Activated T-cell treated with anti-CD3 and anti-CD28 coated beads for 48 hours (primary cell): ENCODE measurements at regions not wholly inside any gene's neighbourhood (a gene's known extent, or its start where the extent isn't known, plus 50 kb on each side); places are given as distances from the start of the nearest gene placed in this dataset.
"Not testable (repeated sequence)": the region's sequence is repeated elsewhere in the genome, so short reads cannot be mapped to it uniquely, and the experiment has no call there.

Experiments
- DNase-seq: peaks from one replicate; pipeline ENCODE4 v3.0.0-alpha.2; 2020; ENCODE audit warnings: low read depth

DNA sequence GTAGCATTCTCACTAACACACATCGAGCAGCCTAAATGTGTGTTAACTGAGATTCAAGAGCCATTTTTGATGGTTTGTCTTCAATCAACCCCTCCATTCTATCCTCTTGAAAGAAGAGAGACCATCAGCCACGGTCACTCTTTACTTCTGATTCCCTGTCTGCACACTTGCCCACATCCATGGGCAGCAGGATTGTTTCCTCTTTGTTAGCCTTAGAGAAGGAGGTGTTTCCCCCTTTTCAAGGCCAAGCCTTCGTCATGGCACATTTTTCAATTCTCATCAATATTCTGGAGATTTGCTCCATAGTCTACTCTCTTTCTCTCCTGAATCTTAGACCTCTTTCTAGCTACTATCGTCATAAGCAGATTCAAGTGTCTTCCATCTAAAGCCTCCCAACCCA is 522.4 kb upstream of the NAALADL2 start:
- no peak for DNase-seq

- no peak for DNase-seq
Measured at GRCh38 chr3:174337227-174337626, 521.9 kb upstream of the NAALADL2 start.

GRCh38 chr3:174340624-174341587 is 518.2 kb upstream of the NAALADL2 start:
- no peak for DNase-seq

GRCh38 chr3:174342171-174342570 is 517.0 kb upstream of the NAALADL2 start:
- DNase-seq = no peak

DNA sequence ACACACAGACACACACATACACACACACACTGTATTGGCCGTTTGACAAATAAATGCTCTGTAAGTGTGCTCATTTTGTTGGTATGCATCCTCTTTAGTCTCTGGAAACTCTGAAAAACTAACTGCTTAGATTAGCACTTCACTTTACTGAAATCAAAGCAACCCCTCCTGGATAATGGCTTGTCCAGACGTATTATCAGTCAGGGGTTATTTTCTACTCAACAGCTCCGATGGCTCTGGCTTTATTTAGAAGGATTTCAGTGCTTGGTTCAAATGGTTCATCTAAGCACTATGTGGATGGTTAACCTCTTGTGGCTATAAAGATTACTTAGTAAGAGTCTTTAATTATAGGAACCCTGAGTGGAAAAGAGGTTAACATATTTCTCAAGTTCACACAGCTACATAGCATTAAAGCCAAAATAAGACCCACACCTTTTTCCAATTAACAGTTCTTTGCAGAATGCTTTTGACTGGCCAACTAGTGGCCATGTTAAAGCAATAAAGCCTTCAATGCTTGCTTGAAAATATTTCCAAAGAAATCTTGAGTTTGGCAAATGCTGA is 516.1 kb upstream of the NAALADL2 start:
- no peak for DNase-seq

- no peak for DNase-seq
Measured at GRCh38 chr3:174346141-174346540, 513.0 kb upstream of the NAALADL2 start.

GRCh38 chr3:174346571-174346970 is 512.6 kb upstream of the NAALADL2 start:
- DNase-seq = no peak

- no peak for DNase-seq
Measured at GRCh38 chr3:174347474-174348138, 511.5 kb upstream of the NAALADL2 start.

DNA sequence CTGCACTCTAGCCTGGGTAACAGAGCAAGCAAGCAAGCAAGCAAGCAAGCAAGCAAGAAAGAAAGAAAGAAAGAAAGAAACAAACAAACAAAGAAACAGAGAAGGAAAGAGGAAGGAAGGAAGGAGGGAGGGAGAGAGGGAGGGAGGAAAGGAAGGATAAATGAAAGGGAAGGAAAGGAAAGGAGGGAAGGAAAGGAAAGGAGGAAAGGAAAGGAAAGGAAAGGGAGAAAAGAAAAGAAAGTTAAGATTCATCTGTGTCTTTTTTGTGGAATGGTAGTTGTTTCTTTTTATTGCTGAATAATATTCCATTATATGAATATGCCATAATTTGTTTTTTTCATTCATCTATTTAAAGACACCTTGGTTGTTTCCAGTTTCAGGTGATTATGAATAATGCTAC is 506.9 kb upstream of the NAALADL2 start:
- DNase-seq = no peak

DNA sequence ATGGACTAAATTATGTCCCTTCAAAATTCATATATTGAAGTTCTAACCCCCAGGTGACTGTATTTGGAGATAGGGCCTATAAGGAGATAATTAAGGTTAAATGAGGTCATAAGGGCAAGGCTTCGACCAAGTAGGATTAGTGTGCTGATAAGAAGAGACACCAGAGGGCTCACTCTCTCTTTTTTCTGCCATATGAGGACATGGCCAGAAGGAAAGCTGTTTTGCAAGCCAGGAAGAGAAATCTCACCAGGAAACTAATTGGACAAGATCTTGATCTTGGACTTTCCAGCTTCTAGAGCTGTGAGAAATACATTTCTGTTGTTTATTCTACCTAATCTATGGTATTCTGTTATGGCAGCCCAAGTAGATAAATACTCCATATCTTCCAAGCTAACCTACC is 503.6 kb upstream of the NAALADL2 start:
- DNase-seq = no peak

DNA sequence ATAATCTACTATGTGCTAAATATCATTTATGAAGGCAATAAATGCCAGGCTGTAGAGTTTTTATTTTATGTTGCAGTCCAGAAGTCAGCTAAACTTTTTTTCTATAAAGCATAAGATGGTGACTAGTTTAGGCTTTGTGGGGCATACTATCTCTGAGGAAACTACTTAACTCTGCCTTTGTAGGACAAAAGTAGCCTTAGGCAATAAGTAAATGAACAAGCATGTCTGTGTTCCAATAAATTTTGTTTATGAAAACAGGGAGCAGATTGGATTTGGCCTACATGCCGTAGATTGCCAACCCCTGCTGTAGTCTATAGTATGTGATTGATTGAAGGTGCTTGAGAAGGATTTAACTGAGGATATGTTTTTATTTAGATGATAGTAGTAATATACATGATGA is 502.5 kb upstream of the NAALADL2 start:
- no peak for DNase-seq

DNA sequence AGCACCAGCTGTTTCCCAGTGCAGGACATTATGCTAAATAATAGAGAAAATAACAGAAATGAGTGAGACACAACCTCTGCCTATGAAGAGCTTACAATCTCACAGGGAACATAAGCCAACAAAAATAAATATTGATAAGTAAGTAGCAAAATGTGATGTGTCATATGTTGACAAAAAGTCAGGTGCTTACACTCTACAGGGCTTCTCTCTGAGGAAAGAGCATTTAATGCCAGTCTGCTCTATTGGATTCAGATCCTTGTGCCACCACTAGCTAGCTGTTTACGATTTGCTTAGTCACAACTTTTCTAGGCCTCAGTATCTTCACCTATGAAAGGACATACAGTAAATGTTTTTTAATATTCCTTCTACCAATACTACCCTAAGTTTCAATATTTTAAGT is 500.9 kb upstream of the NAALADL2 start:
- no peak for DNase-seq

GRCh38 chr3:174362556-174362955 is 496.6 kb upstream of the NAALADL2 start:
- DNase-seq = no peak

DNA sequence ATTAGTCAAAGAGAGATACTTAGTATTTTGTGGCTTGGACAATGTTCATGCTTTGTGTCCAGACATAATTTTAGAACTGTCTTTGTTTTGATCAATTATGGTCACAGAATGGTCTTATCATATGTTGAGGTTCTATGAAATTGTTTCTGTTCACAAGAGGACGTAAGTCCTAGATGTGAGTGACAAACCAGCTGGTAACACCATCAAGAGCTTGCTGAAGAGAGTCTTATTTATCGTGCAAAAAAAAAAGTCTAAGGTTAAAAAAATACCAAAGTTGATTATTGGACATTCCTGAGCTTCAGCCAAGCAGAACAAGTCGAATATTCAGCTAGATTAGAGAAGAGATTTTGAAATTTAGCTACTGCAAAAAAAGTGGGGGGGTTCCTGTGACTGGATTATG is 495.9 kb upstream of the NAALADL2 start:
- DNase-seq = no peak

DNA sequence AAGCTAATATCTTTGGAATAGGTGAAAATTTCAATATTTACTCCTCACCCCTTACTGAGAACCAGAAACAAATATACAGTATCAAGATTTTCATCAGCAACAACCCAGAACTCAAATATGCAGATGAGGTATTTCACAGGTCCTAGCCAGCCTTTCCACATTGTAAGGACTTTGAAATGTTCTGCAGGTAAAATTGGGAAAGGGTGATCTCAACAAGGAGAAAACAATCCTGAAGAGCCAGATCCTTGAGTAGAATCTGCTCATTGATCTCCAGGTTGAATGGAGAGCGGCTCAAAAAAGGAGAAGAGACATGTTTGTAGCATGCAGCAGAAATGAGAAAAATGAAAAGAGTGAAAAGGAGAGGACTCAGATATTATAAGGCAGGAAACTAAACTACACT is 493.3 kb upstream of the NAALADL2 start:
- no peak for DNase-seq

DNA sequence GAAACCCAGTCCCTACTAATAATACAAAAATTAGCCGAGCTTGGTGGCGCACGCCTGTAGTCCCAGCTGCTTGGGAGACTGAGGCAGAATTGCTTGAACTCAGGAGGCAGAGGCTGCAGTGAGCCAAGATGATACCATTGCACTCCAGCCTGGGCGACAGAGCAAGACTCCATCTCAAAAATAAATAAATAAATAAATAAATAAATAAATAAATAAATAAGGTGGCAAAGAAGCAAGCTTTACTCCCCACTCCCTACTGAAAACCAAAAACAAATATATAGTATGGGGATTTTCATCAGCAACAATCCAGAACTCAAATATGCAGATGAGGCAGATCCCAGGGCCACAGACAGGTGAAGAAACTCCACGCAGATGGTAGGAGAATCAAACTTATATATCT is 492.2 kb upstream of the NAALADL2 start:
- DNase-seq = not testable (repeated sequence)

DNA sequence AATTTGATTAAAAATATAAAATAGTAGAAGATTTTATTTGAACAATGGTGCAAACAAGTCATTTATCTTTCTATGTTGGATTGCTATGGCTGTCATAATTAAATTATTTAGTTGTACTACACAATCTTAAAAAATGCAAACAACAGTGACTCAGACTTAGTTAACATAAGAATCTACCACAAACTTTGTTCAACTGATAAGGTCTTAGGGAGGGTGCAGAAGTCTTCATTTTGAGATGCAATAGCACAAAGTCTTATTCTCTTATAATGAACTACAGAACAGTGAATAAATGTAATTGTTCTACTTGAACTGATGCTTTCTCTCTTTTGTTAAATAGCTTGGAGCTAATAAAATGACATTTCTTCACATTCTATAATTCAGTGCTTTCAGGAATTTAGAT is 482.8 kb upstream of the NAALADL2 start:
- DNase-seq = no peak

- DNase-seq = no peak
Measured at GRCh38 chr3:174377096-174377495, 482.0 kb upstream of the NAALADL2 start.

- DNase-seq = no peak
Measured at GRCh38 chr3:174377684-174378083, 481.4 kb upstream of the NAALADL2 start.

GRCh38 chr3:174382878-174383277 is 476.3 kb upstream of the NAALADL2 start:
- no peak for DNase-seq

DNA sequence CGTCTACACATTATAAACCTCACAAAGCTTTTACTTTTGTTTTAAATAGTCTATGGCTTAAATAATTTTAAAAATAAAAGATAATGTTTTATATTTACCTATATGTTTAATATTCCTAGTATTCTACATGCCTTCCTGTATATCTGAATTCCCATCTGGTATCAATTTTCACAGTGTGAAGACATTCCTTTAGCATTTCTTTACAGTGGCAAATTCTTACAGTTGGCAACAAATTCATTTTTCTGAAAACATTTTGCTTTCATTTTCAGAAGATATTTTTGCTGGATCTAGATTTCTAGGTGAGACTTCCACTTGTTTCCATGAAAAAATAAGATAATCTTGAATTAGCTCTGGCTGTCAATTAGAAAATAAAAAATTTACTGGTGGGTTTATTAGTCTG is 471.4 kb upstream of the NAALADL2 start:
- DNase-seq = no peak

- no peak for DNase-seq
Measured at GRCh38 chr3:174397848-174398247, 461.3 kb upstream of the NAALADL2 start.

DNA sequence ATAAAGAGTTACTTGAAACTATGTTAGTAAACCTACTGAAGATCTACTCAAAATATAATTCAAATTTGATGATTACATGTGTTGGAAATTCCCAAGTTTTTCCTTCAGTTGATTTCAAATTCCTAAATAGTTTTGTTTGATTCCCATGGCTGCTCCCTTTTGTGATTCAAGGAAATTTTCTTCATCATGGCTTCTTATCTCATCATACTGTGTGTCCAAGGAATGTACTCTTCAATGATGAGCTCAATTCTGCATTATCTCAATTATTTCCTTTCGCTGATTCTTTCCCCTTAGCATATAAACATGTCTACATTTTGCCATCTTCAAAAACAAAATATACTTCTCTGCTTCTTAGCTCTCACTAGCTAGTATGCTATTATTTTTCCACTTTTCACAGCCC is 460.4 kb upstream of the NAALADL2 start:
- DNase-seq = no peak
